HEK293T (cell line): ENCODE measurements at regions not wholly inside any gene's neighbourhood (a gene's known extent, or its start where the extent isn't known, plus 50 kb on each side); places are given as distances from the start of the nearest gene placed in this dataset.

ENCODE experiments used
- CTCF ChIA-PET: fragments of 350-600 bp; formaldehyde crosslinking; extraction: SDS; loops from one replicate; lab custom pipeline; 2021; ENCODE audit warnings: antibody characterized with exemption, inconsistent platforms; lab: Yijun Ruan, JAX
- POLR2A ChIA-PET: fragments of 350-600 bp; formaldehyde crosslinking; extraction: SDS; loops from one replicate; lab custom pipeline; 2020; ENCODE audit warnings: antibody characterized with exemption, inconsistent platforms; lab: Yijun Ruan, JAX
- DNase-seq: peaks from one replicate; pipeline ENCODE4 v3.0.0; 2012; ENCODE audit warnings: mixed read lengths; ENCODE audit errors: extremely low spot score
- BHLHE40 ChIP-seq: fragments of 450-650 bp; IDR thresholded peaks from 2 replicates; pipeline ENCODE4 v1.6.1; 2016; ENCODE audit warnings: mild to moderate bottlenecking, moderate library complexity, borderline replicate concordance
- CTBP1 ChIP-seq: fragments of 450-650 bp; IDR thresholded peaks from 2 replicates; pipeline ENCODE4 v1.6.1; 2016; ENCODE audit warnings: borderline replicate concordance
- ELF4 ChIP-seq: fragments of 450-650 bp; IDR thresholded peaks from 2 replicates; pipeline ENCODE4 v1.6.1; 2017; ENCODE audit warnings: antibody characterized with exemption
- FOXA1 ChIP-seq: fragments of 450-650 bp; IDR thresholded peaks from 2 replicates; pipeline ENCODE4 v1.6.1; 2016; ENCODE audit warnings: mild to moderate bottlenecking
- FOXK2 ChIP-seq: fragments of 450-650 bp; IDR thresholded peaks from 2 replicates; pipeline ENCODE4 v1.6.1; 2016; ENCODE audit warnings: mild to moderate bottlenecking
- FOXM1 ChIP-seq: fragments of 450-650 bp; IDR thresholded peaks from 2 replicates; pipeline ENCODE4 v1.6.1; 2017; ENCODE audit warnings: mild to moderate bottlenecking, borderline replicate concordance
- HDGF ChIP-seq: fragments of 450-650 bp; IDR thresholded peaks from 2 replicates; pipeline ENCODE4 v1.6.1; 2017; ENCODE audit warnings: antibody characterized with exemption, borderline replicate concordance
- L3MBTL2 ChIP-seq: fragments of 450-650 bp; conservative IDR thresholded peaks from 2 replicates; pipeline ENCODE4 v1.6.1; 2016; ENCODE audit warnings: mild to moderate bottlenecking
- LEF1 ChIP-seq: fragments of 450-650 bp; IDR thresholded peaks from 2 replicates; pipeline ENCODE4 v1.6.1; 2017; ENCODE audit warnings: mild to moderate bottlenecking, borderline replicate concordance
- NFRKB ChIP-seq: fragments of 450-650 bp; IDR thresholded peaks from 2 replicates; pipeline ENCODE4 v1.6.1; 2016; ENCODE audit warnings: mild to moderate bottlenecking, moderate library complexity
- SP1 ChIP-seq: fragments of 450-650 bp; IDR thresholded peaks from 2 replicates; pipeline ENCODE4 v1.6.1; 2017
- SUZ12 ChIP-seq: fragments of 450-650 bp; IDR thresholded peaks from 2 replicates; pipeline ENCODE4 v1.6.1; 2016; ENCODE audit warnings: mild to moderate bottlenecking
- TARDBP ChIP-seq: fragments of 450-650 bp; IDR thresholded peaks from 2 replicates; pipeline ENCODE4 v1.6.1; 2016
- ZNF384 ChIP-seq: fragments of 450-650 bp; IDR thresholded peaks from 2 replicates; pipeline ENCODE4 v1.6.1; 2016
- TF ChIP-seq, protein P1 (sequence below): fragments of 450-650 bp; IDR thresholded peaks from 2 replicates; pipeline ENCODE4 v1.6.1; 2016

DNA sequence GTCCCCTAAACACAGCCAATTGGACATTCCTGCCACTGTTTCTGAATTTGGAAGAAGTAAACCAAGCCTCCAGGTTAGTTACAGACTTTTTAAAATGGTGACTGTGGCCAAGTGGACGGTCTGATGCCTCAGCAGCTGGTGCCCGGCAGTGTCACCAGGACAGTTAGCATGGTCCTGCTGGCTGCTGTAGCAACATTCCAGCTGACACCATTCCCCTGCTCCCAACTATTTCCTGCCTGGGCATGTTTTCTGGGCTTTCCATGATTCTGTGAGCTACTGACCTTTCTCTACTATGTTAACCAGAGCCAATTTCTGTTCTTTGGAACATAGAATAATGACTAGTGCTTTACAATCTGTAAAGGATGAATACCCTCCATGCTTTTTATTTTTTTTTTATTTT is 95.0 kb downstream of the TLR5 start:
- TF ChIP-seq FOXM1: no peak
- POLR2A ChIA-PET: interaction anchor here (0.7 kb wide), 1 partner anchor 17 kb away, joined by 3 read pairs; no protein-coding TSS in a partner anchor
- DNase-seq: no peak
- CTCF ChIA-PET: no interaction called here

DNA sequence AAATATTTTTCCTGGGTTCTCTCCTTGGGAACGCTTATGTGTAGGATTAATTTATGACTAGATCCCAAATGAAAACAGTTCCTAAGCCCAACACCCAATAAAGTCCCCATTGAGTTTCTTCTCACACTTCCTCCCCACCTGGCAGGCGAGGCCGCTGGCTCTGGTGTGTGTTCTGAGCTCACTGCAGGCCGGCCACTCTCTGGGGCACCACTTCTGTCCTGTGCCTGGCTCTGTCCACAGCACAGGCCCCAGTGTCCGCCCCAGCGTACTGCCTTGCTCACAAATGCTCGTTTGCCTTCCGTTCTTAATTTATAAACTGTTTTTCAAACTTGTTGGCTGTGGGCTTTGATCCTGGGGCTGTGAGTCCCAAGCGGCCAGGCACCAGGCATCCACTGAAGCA is 90.6 kb downstream of the TLR5 start:
- ChIA-PET POLR2A (no interaction called here), CTCF (no interaction called here)
- no peak for TF ChIP-seq FOXM1
- TF ChIP-seq LEF1: no peak
- TF ChIP-seq FOXA1: no peak
- no peak for TF ChIP-seq NFRKB
- no peak for TF ChIP-seq SP1
- no peak for TF ChIP-seq FOXK2
- DNase-seq: no peak

DNA sequence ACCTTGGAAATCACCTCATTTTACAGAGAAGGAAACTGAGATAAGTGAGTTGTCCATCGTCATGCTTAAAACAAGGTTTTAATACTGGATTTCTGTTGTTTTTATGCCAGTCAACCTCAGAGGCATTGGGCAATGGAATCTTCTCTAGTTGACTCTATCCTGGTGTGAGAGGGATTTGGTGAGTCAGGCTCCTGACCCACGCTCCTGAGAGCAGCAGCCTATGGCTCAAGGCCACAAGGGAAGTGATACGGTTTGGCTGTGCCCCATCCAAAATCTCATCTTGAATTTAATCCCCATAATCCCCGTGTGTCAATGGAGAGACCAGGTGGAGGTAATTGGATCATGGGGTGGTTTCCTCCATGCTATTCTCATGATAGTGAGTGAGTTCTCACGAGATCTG is 90.1 kb downstream of the TLR5 start:
- no peak for DNase-seq
- CTCF ChIA-PET: no interaction called here
- POLR2A ChIA-PET: no interaction called here
- TF ChIP-seq SP1 (no peak), HDGF (no peak), LEF1 (0 out of 2 replicates have a peak, but pooled peaks have one; percentile 6), FOXA1 (no peak)

DNA sequence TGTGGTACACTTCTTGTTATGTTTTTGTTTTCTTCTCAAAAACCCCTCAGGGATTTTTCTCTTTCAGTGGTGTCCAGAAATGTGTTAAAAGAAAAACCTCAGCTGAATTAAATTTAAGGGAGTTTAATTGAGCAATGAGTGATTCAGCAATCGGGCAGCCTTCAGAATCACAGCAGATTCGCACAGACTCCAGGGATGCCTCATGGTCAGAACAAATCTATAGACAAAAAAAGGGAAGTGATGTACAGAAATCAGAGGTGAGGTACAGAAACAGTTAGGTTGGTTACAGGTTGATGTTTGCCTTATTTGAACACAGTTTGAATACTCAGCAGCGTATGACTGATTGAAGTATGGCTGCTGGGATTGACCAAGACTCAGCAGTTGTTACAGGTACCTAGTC is 86.2 kb downstream of the TLR5 start:
- POLR2A ChIA-PET: no interaction called here
- CTCF ChIA-PET: no interaction called here
- no peak for DNase-seq
- TF ChIP-seq SP1: no peak
- TF ChIP-seq ZNF384: no peak
- TF ChIP-seq FOXA1: no peak
- TF ChIP-seq L3MBTL2: no peak
- TF ChIP-seq BHLHE40: no peak
- TF ChIP-seq FOXM1: no peak
- TF ChIP-seq, protein P1, sequence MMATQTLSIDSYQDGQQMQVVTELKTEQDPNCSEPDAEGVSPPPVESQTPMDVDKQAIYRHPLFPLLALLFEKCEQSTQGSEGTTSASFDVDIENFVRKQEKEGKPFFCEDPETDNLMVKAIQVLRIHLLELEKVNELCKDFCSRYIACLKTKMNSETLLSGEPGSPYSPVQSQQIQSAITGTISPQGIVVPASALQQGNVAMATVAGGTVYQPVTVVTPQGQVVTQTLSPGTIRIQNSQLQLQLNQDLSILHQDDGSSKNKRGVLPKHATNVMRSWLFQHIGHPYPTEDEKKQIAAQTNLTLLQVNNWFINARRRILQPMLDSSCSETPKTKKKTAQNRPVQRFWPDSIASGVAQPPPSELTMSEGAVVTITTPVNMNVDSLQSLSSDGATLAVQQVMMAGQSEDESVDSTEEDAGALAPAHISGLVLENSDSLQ: no peak
- no peak for TF ChIP-seq SUZ12
- TF ChIP-seq FOXK2: no peak
- no peak for TF ChIP-seq CTBP1
- no peak for TF ChIP-seq LEF1
- no peak for TF ChIP-seq TARDBP
- no peak for TF ChIP-seq ELF4
- TF ChIP-seq HDGF: no peak

DNA sequence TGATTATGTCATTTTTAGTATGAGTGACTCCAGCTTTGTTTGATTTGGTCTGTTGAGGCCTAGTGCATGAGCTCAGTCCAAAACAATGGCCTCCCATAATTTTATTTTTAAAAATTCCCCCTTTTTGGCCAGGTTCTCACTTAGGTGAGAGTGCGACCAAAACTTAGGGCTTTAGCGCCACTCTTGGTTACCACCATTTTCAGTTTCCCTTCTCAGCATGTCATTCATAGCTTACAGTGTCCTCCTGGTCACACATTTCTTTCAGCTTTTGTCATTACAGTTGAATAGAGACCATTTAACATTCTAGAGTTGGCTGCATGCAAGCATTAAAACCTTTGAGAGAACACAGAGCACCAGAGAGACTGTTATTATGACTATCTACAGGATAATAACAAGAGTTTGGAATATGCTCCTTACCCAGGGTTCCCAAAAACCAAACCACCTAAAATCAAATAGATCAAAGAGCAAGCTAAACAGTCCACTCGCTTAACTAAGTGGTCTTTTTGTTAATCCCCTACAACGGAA is 85.4 kb downstream of the TLR5 start:
- no peak for TF ChIP-seq BHLHE40
- no peak for TF ChIP-seq FOXM1
- TF ChIP-seq LEF1: no peak
- TF ChIP-seq ELF4: no peak
- TF ChIP-seq, protein P1: no peak
- TF ChIP-seq HDGF: no peak
- DNase-seq: no peak
- CTCF ChIA-PET: no interaction called here
- POLR2A ChIA-PET: no interaction called here
